Right renal pelvis (tissue), 4 donors: ENCODE measurements at regions not wholly inside any gene's neighbourhood (a gene's known extent, or its start where the extent isn't known, plus 50 kb on each side); places are given as distances from the start of the nearest gene placed in this dataset.

ENCODE experiments used
- DNase-seq, 4 donors: peaks; one replicate each; pipeline ENCODE4 v3.0.0-alpha.2; 2013; ENCODE audit warnings: low read depth in 4 of 4, low spot score in 3 of 4, missing footprints in 1 of 4

DNA sequence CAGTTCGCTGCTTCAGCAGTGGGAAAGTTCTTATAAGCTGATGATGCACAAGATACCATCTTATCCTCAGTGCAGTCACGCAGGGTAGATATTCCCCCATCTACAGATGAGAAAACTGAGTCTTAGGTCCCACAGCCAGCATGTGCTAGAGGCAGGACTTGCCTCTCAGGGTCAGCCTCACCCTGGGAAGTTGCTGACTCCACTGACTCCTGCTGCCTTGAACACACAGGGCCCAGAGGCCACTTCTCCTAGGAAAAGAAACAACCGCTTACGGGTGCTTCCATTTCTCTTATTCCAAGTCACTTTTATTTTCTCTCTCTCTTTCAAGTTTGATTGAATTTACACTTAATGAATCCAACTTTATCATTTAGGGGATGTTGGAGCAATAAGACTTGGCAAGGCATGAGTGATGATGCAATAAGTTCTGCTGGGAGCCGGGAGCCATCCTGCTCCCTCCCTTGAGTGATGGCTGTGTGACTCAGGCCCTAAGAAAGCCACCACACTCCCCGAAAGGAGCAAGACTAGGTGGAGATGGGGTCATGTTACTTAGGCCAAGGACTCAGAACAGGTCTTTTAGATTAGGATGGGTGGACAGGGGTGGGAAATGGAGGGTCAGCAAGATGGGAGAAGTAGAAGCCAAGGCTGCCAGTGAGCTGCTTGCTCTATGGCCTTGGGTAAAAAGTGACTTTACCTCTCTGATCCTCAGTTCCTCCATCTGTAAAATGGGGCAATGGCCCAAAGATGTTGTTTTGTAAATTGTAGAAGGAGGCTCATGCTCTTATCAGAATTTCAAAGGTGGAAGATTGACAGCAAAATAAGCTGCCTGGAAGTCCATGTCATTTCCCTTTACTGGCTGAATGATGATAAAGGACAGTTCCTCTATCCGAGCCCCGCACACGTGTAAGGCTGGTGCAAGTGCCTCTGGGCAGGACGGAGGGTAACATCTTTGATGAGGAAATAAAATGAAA, 67.4 kb upstream of the ZNF618 start:
- no peak for DNase-seq

DNA sequence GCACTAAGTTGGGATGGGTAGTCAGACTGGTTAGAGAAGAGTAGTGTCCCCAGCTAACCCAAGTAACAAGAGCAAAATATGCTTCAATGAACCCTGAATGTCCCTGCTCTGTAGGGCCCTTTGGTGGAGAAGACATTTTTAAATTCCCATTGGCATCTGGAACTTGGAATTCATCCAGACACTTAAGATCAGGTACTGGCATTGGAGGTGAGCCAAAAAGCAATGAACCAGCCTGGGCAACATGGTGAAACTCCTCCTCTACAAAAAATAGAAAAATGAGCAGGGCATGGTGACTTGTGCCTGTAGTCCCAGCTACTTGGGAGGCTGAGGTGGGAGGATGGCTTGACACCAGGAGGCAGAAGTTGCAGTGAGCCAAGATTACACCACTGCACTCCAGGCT, 58.9 kb upstream of the ZNF618 start:
- no peak for DNase-seq

DNA sequence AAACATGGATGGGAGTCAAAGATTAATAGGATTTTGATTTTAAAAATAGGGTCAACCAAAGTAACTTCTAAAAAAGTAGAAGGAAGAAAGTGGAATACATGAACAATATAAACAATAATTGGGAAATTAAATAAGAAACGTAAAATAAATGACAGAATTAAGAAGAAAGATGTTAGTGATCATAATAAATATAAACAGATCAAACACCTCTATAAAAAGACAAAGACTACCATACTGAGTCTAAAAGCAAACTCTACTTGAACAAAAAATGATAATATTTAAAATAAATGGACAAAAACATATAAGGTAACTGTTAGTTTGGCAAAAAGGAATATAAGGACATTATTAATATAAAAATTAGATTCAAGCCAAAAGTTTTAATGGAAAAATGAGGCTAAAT, 57.7 kb upstream of the ZNF618 start:
- no peak for DNase-seq

DNA sequence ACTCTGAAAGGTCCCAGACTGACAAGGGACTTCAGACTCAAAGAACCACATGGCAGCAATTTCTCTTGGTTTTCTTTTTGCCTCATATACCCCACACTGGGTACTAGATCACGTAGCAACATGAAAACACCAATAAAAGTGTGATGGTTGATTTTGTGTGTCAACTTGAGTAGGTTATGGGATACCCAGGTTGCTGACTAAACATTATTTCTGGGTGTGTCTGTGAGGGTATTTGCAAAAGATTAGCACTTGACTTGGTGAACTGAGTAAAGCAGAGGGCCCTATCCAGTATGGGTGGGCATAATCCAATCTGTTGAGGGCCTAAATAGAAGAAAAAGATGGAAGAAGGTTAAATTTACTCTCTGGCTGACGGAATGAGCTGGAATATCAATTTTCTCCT, 53.8 kb upstream of the ZNF618 start:
- no peak for DNase-seq

DNA sequence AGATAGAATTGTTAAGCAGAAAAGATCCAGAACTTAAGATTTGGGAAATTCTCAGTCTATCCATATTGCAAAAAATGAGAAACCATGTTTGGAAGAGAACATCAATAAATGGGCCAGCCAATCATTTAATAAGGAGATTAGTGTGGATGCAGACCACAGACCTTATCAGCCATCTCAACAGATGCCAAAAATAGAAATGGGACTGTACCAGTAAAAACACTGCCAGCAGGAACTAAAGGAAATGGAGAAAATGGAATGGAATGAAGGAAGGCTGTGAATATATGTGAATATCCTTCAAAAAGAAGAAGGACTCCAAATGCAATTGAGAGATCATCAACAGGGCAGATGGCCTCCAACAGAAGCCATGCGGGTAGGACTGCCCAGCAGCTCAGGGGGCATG, 52.7 kb upstream of the ZNF618 start:
- DNase-seq, result no peak
